ENCODE measurements at regions not wholly inside any gene's neighbourhood (a gene's known extent, or its start where the extent isn't known, plus 50 kb on each side); places are given as distances from the start of the nearest gene placed in this dataset.

- intact Hi-C loops (cut with micrococcal nuclease): no loop called here
- no peak overlapping the region for H3K27ac ChIP-seq (ENCODE audit: low read length)
- no peak overlapping the region for H3K4me3 ChIP-seq (ENCODE audit: low read length)
- H3F3A ChIP-seq (ENCODE audit: low read length, unreplicated experiment): no peaks in the 10 kb centered on the region
- peaks cover 3% of the 10 kb centered on the region; the same call in 1 of the 2 replicates for H3K9me3 ChIP-seq (ENCODE audit: low read length)
- DNase-seq: no peak
- no peaks in the 10 kb centered on the region for H4K20me1 ChIP-seq (ENCODE audit: low read length)
- H3K4me1 ChIP-seq (ENCODE audit: insufficient read depth, low read length): no peaks in the 10 kb centered on the region
- no peaks in the 10 kb centered on the region for H3K9me2 ChIP-seq (replicated peaks; ENCODE audit: low read length)
- TF ChIP-seq CTCF (conservative IDR thresholded peaks at IDR 0.05; ENCODE audit: low read depth, low read length) (no peak), EZH2 (IDR thresholded peaks at IDR 0.05; ENCODE audit: low read length, unreplicated experiment) (no peak), EZH2phosphoT487 (IDR thresholded peaks at IDR 0.05; ENCODE audit: borderline replicate concordance, low read length) (no peak)
- 0 out of 2 replicates have a peak, but pooled peaks cover 7% of the 10 kb centered on the region for H3K27me3 ChIP-seq (ENCODE audit: low read length)
- BruUV-seq (replicated peaks): no TSS peak
- no peak overlapping the region for H3K9ac ChIP-seq (ENCODE audit: low read length)
- CTCF ChIA-PET: no interaction called here
- no peak overlapping the region for H2AFZ ChIP-seq (ENCODE audit: low read length)
- POLR2A ChIA-PET (ENCODE audit: unreplicated experiment): no interaction called here
- H3K36me3 ChIP-seq (ENCODE audit: low read depth, low read length): no peaks in the 10 kb centered on the region
- no peaks in the 10 kb centered on the region for H3K79me2 ChIP-seq (ENCODE audit: low read length)
- no peak for ATAC-seq
- no peak overlapping the region for H3K4me2 ChIP-seq (ENCODE audit: low read length)
Observed at GRCh38 chr10:131792809-131793208, 108.0 kb upstream of the PPP2R2D start.

- Histone ChIP-seq H3F3A (ENCODE audit: low read length, unreplicated experiment) (no peaks in the 10 kb centered on the region), H3K9me2 (replicated peaks; ENCODE audit: low read length) (no peaks in the 10 kb centered on the region), H3K9ac (ENCODE audit: low read length) (no peak overlapping the region), H3K4me1 (ENCODE audit: insufficient read depth, low read length) (no peaks in the 10 kb centered on the region), H3K27ac (ENCODE audit: low read length) (no peak overlapping the region), H3K36me3 (ENCODE audit: low read depth, low read length) (no peaks in the 10 kb centered on the region), H3K27me3 (ENCODE audit: low read length) (peaks cover 8% of the 10 kb centered on the region; the same call in 1 of the 2 replicates), H3K4me3 (ENCODE audit: low read length) (no peak overlapping the region), H3K4me2 (ENCODE audit: low read length) (no peak overlapping the region), H3K79me2 (ENCODE audit: low read length) (no peaks in the 10 kb centered on the region), H2AFZ (ENCODE audit: low read length) (no peak overlapping the region), H3K9me3 (ENCODE audit: low read length) (peaks cover 3% of the 10 kb centered on the region; the same call in 1 of the 2 replicates), H4K20me1 (ENCODE audit: low read length) (no peaks in the 10 kb centered on the region)
- BruUV-seq (replicated peaks): no TSS peak
- ATAC-seq: no peak
- DNase-seq: no peak
- CTCF ChIA-PET: no interaction called here
- POLR2A ChIA-PET (ENCODE audit: unreplicated experiment): no interaction called here
- TF ChIP-seq CTCF (conservative IDR thresholded peaks at IDR 0.05; ENCODE audit: low read depth, low read length) (no peak), EZH2phosphoT487 (IDR thresholded peaks at IDR 0.05; ENCODE audit: borderline replicate concordance, low read length) (no peak), EZH2 (IDR thresholded peaks at IDR 0.05; ENCODE audit: low read length, unreplicated experiment) (no peak)
- intact Hi-C loops (cut with micrococcal nuclease): no loop called here
Observed at GRCh38 chr10:131795761-131796160, 105.0 kb upstream of the PPP2R2D start.

- Histone ChIP-seq H3K4me1 (ENCODE audit: insufficient read depth, low read length) (no peaks in the 10 kb centered on the region), H4K20me1 (ENCODE audit: low read length) (no peaks in the 10 kb centered on the region), H3K9me2 (replicated peaks; ENCODE audit: low read length) (no peaks in the 10 kb centered on the region), H3K27me3 (ENCODE audit: low read length) (peaks cover 24% of the 10 kb centered on the region), H3K4me2 (ENCODE audit: low read length) (no peak overlapping the region), H3K9ac (ENCODE audit: low read length) (no peak overlapping the region), H2AFZ (ENCODE audit: low read length) (no peak overlapping the region), H3F3A (ENCODE audit: low read length, unreplicated experiment) (no peaks in the 10 kb centered on the region), H3K27ac (ENCODE audit: low read length) (no peak overlapping the region), H3K4me3 (ENCODE audit: low read length) (no peak overlapping the region), H3K36me3 (ENCODE audit: low read depth, low read length) (no peaks in the 10 kb centered on the region), H3K79me2 (ENCODE audit: low read length) (no peaks in the 10 kb centered on the region), H3K9me3 (ENCODE audit: low read length) (peaks cover 3% of the 10 kb centered on the region; the same call in 1 of the 2 replicates)
- ATAC-seq (no peak), DNase-seq (no peak)
- ChIA-PET POLR2A (ENCODE audit: unreplicated experiment) (no interaction called here), CTCF (no interaction called here)
- TF ChIP-seq EZH2 (IDR thresholded peaks at IDR 0.05; ENCODE audit: low read length, unreplicated experiment): no peak
- no peak for TF ChIP-seq CTCF (conservative IDR thresholded peaks at IDR 0.05; ENCODE audit: low read depth, low read length)
- TF ChIP-seq EZH2phosphoT487 (IDR thresholded peaks at IDR 0.05; ENCODE audit: borderline replicate concordance, low read length): no peak
- intact Hi-C loops (cut with micrococcal nuclease): no loop called here
- no TSS peak for BruUV-seq (replicated peaks)
Observed at GRCh38 chr10:131797626-131798025, 103.2 kb upstream of the PPP2R2D start.
